ENCODE measurements at regions not wholly inside any gene's neighbourhood (a gene's known extent, or its start where the extent isn't known, plus 50 kb on each side); places are given as distances from the start of the nearest gene placed in this dataset.

DNA sequence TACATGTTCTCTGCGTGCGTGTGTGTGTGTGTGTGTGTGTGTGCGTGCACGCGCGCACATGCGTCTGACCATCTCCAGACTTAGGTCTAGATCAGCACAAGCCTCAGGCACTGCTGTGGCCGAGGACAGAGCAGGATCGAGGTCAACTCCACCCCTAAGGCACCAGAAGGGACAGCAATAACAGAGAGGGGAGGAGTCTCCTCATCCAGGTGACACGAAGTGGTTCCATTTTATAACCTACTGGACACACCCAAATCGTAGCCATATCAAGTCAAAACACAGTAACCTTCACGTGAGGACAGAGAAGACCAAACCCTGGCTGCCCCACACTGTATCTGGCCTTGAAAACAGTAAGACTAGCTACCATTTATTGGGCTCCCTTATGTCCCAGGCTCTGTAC, 224.1 kb downstream of the FGFR2 start:
- no peaks in the 10 kb centered on the region for H3K9me1 ChIP-seq (ENCODE audit: control insufficient read depth, extremely low read depth, insufficient read depth, low read length)
- no peak for TF ChIP-seq CTCF (optimal IDR thresholded peaks at IDR 0.05 in 1 of 3, IDR thresholded peaks at IDR 0.05 in 1 of 3, conservative IDR thresholded peaks at IDR 0.05 in 1 of 3; ENCODE audit: extremely low read depth in 1 of 3, insufficient read depth in 2 of 3, low read length in 3 of 3)
- TF ChIP-seq EZH2 (IDR thresholded peaks at IDR 0.05; ENCODE audit: low read length), result no peak
- H3K9ac ChIP-seq (ENCODE audit: control insufficient read depth, extremely low read depth, insufficient read depth, low read length), result no peak overlapping the region
- FAIRE-seq (no peak), DNase-seq (ENCODE audit: low read depth, low spot score) (no peak)
- no peak overlapping the region for H3K4me2 ChIP-seq (ENCODE audit: control insufficient read depth, extremely low read depth, insufficient read depth, low read depth, low read length)
- H3K9me3 ChIP-seq (ENCODE audit: control insufficient read depth, low read depth, low read length), result no peaks in the 10 kb centered on the region
- no peak overlapping the region for H3K27ac ChIP-seq (ENCODE audit: control insufficient read depth, insufficient read depth, low read length)
- no peak overlapping the region for H3K4me3 ChIP-seq (ENCODE audit: control insufficient read depth in 2 of 3, extremely low read depth in 1 of 3, insufficient read depth in 2 of 3, low read depth in 1 of 3, low read length in 3 of 3)
- H3K36me3 ChIP-seq (ENCODE audit: control insufficient read depth in 2 of 2, extremely low read depth in 1 of 2, insufficient read depth in 2 of 2, low read length in 2 of 2), result no peaks in the 10 kb centered on the region
- no peaks in the 10 kb centered on the region for H3K4me1 ChIP-seq (ENCODE audit: control insufficient read depth, extremely low read depth, insufficient read depth, low read length)
- no peaks in the 10 kb centered on the region for H3K27me3 ChIP-seq (ENCODE audit: control insufficient read depth, extremely low read depth, insufficient read depth, low read length)
- no peak overlapping the region for H2AFZ ChIP-seq (ENCODE audit: control insufficient read depth, low read length)
- no peaks in the 10 kb centered on the region for H3K79me2 ChIP-seq (ENCODE audit: control insufficient read depth, insufficient read depth, low read length)
- dilution Hi-C loops (cut with MboI; ENCODE audit: extremely low pct_ligation_motif_present, low sequenced_read_pairs), result no loop called here
- H4K20me1 ChIP-seq (ENCODE audit: control insufficient read depth, extremely low read depth, insufficient read depth, low read length), result no peaks in the 10 kb centered on the region

GRCh38 chr10:121375172-121375571, 223.1 kb downstream of the FGFR2 start:
- H3K4me2 ChIP-seq (ENCODE audit: control insufficient read depth, extremely low read depth, insufficient read depth, low read depth, low read length), result no peak overlapping the region
- no peaks in the 10 kb centered on the region for H3K9me3 ChIP-seq (ENCODE audit: control insufficient read depth, low read depth, low read length)
- no peaks in the 10 kb centered on the region for H3K27me3 ChIP-seq (ENCODE audit: control insufficient read depth, extremely low read depth, insufficient read depth, low read length)
- no peak overlapping the region for H2AFZ ChIP-seq (ENCODE audit: control insufficient read depth, low read length)
- H3K9me1 ChIP-seq (ENCODE audit: control insufficient read depth, extremely low read depth, insufficient read depth, low read length), result no peaks in the 10 kb centered on the region
- no peaks in the 10 kb centered on the region for H3K36me3 ChIP-seq (ENCODE audit: control insufficient read depth in 2 of 2, extremely low read depth in 1 of 2, insufficient read depth in 2 of 2, low read length in 2 of 2)
- DNase-seq (ENCODE audit: low read depth, low spot score) (no peak), FAIRE-seq (no peak)
- H4K20me1 ChIP-seq (ENCODE audit: control insufficient read depth, extremely low read depth, insufficient read depth, low read length), result no peaks in the 10 kb centered on the region
- H3K4me3 ChIP-seq (ENCODE audit: control insufficient read depth in 2 of 3, extremely low read depth in 1 of 3, insufficient read depth in 2 of 3, low read depth in 1 of 3, low read length in 3 of 3), result no peak overlapping the region
- H3K27ac ChIP-seq (ENCODE audit: control insufficient read depth, insufficient read depth, low read length), result no peak overlapping the region
- dilution Hi-C loops (cut with MboI; ENCODE audit: extremely low pct_ligation_motif_present, low sequenced_read_pairs), result no loop called here
- H3K79me2 ChIP-seq (ENCODE audit: control insufficient read depth, insufficient read depth, low read length), result no peaks in the 10 kb centered on the region
- TF ChIP-seq CTCF (optimal IDR thresholded peaks at IDR 0.05 in 1 of 3, IDR thresholded peaks at IDR 0.05 in 1 of 3, conservative IDR thresholded peaks at IDR 0.05 in 1 of 3; ENCODE audit: extremely low read depth in 1 of 3, insufficient read depth in 2 of 3, low read length in 3 of 3) (no peak), EZH2 (IDR thresholded peaks at IDR 0.05; ENCODE audit: low read length) (no peak)
- H3K9ac ChIP-seq (ENCODE audit: control insufficient read depth, extremely low read depth, insufficient read depth, low read length), result no peak overlapping the region
- no peaks in the 10 kb centered on the region for H3K4me1 ChIP-seq (ENCODE audit: control insufficient read depth, extremely low read depth, insufficient read depth, low read length)
